Nucleus accumbens (tissue), 56 donors: ENCODE measurements at regions not wholly inside any gene's neighbourhood (a gene's known extent, or its start where the extent isn't known, plus 50 kb on each side); places are given as distances from the start of the nearest gene placed in this dataset.

Experiments
- DNase-seq, 56 donors: peaks; one replicate each; lab custom pipeline; 2025; lab: John Stamatoyannopoulos, UW

GRCh38 chr2:145341536-145341935 is 821.6 kb upstream of the ZEB2 start:
- no peak for DNase-seq

- no peak for DNase-seq
Observed at GRCh38 chr2:145339646-145340045, 819.7 kb upstream of the ZEB2 start.

DNA sequence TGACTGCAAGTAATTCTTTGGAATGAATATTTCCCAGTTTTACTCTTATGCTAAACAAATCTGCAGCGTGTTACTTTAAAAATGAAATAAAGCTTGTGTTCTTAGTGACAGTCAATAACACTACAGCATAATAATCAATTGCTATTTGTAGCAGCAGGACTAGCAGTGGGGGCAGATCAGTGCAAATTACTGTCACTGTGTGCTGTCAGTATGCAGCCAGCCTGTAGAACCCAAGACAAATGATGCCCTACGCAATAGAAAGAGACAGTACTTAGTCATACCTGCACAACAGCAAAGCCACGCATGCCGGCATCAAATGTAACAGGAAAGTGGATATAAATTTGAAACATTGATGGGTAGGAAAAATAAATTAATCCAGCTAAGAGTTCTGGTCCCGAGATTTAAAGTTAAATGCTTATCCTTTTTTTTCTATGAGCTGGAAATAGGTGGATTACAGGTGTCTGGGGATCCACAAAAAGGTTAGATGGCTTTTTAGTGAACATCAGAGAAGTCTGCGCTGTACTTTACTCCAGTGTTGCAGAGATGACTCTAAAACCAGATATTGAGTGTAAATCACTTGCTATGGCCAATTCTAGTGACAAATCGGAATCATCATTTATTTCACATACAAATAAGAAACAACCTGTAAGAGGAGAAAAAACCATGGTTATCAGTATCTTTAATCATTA is 812.4 kb upstream of the ZEB2 start:
- DNase-seq: no peak

DNA sequence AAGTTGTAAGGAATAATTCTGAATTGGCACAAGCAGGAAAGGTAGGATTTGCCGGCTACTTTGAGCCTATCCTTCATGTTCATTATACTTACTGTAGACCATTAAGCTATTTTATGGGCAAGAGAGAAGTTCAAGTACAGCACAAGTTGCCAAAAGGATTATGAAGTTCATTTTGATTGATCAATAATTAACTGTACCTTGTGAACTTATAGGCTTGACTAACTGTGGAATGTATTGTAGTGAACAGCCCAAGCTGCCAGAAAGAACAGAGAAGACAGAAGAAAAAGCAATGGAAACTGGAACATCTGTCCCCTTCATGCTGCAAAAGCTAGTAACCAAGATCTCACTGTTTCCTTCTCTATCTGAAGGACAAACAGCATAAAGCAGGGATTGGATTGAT is 810.1 kb upstream of the ZEB2 start:
- DNase-seq: no peak

DNA sequence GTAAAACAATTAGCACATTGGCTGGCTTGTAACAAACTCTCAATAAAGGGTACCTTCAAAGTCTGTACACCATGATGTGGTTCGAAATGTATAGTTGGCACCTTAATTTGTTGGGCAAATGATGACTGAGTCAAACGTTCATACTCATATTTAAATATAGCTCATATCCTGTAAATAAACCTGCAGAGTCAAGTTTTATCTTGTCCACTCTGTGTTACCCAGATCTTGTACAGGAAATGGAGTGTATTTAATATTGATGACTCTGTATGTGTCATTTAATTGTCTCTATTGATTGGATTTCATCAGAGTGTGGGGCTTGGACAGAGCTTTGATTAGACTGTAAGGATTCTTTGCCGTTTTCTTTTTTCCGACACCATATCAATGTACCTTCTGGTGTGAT is 805.6 kb upstream of the ZEB2 start:
- DNase-seq: no peak

- DNase-seq: no peak
Observed at GRCh38 chr2:145324748-145325147, 804.8 kb upstream of the ZEB2 start.

GRCh38 chr2:145323512-145323911 is 803.6 kb upstream of the ZEB2 start:
- DNase-seq: no peak

DNA sequence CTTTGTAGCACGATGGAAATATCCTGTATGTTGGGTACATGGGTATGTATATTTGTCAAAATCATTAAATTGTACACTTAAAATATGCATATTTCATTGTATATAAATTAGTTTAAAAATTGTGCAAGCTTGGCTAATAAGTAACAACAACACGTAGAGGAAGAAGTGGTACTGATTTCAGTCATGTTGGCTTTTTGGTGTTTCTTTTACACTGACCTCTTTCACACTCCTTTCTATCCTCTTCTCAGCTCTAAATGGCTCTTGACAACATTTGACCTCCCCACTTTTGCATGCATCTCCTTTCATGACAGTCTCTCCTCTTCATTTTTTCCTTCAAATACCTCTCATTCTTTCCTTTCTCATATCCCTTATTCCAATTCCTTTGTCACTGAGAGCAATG is 801.4 kb upstream of the ZEB2 start:
- no peak for DNase-seq

DNA sequence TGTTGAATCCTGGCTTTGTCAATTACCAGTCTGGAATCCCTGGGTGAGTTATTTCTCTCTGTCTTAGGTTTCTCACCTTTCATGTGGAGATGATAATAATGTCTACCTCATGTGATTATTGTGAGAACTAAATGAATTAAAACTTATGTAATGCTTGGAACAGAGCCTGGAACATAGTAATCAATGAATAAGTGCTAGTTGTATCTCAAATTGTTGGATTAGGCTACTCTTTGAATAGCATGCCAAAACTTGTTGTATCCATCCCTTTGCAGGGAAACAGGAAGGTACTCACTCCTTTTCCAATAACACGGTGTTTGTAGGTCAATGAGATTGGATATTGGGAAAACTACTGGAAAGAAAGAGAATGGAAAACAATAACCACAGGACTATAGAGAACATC is 796.6 kb upstream of the ZEB2 start:
- no peak for DNase-seq

GRCh38 chr2:145315053-145315452 is 795.1 kb upstream of the ZEB2 start:
- no peak for DNase-seq

- DNase-seq: no peak
Observed at GRCh38 chr2:145314119-145314633, 794.3 kb upstream of the ZEB2 start.

DNA sequence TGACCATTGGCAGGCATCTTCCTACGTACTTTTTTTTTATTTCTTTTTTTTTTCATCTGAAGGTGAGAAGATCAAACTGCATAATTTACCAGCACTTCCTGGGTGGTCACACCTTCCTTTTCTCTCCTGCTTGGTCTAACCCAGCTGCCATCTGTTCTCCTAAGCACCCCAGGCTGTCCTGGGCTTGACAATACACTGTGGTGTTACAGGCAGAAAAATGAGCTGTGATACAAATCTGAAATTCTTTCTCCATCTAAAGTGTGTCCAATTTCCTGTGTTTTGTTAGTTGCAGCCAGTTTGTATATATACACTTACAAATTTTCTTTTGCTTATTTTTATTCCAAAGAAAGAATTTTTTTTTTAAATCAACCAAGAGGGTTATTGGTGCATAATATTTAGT is 786.0 kb upstream of the ZEB2 start:
- DNase-seq: no peak

DNA sequence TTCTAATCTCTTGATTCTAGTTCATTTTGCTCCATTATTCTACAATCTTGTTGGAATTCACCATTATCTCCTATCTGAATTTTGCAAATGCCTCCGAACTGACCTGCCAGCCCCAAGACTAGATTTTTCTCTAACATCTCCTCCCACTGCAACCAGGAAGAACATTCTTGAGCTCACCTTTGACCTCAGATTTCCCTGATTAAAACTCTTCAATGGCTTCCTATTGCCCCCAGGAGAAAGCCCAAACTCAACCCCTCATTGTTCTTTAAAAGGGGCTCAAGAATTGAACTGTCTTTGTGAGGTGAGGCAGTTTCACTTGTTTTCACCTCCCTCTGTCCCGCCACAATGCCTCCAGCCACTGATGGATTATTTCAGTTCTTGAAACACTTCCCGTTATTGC is 784.6 kb upstream of the ZEB2 start:
- no peak for DNase-seq

- no peak for DNase-seq
Observed at GRCh38 chr2:145303536-145303935, 783.6 kb upstream of the ZEB2 start.

- DNase-seq: no peak
Observed at GRCh38 chr2:145302886-145303285, 783.0 kb upstream of the ZEB2 start.

GRCh38 chr2:145302451-145302850 is 782.5 kb upstream of the ZEB2 start:
- no peak for DNase-seq

- no peak for DNase-seq
Observed at GRCh38 chr2:145299368-145299767, 779.4 kb upstream of the ZEB2 start.

DNA sequence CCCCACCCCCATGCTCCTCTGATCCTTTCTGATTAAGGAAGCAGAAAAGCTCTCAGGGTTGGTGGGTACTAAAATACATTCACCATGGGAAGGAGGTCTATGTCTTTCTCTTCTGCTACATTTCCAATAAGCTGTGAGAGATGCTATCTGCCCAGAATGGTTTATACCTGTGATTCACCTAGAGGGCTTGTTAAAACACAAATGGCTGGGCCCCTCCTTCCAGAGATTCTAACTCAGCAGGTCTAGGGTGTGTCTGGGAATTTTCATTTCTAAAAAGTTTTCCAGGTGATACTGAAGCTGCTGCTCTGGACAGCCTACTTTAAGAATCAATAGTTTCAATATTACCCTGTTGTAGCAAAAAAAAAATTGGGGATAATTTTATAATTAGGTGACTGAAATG is 772.2 kb upstream of the ZEB2 start:
- no peak for DNase-seq

DNA sequence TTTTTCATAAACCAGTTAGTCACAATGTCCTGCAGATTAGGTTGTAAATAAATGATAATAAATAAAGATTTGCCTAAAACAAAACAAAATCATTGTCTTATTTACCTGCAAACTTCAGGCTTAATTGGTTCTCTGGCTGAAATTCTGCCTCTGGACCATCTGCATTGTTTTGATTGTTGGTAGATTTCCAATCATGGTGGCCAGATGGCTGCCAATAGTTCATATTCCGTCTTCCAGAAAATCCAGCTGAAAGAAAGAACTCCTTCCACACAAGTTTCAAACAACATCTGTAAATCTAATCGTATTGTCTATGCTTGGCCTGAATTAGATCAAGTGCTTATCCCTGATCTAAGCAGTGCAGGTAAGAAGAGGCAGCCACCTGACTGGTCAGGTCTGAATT is 771.1 kb upstream of the ZEB2 start:
- DNase-seq: no peak

GRCh38 chr2:145289946-145290345 is 770.0 kb upstream of the ZEB2 start:
- DNase-seq: no peak

- no peak for DNase-seq
Observed at GRCh38 chr2:145288650-145289496, 769.0 kb upstream of the ZEB2 start.

DNA sequence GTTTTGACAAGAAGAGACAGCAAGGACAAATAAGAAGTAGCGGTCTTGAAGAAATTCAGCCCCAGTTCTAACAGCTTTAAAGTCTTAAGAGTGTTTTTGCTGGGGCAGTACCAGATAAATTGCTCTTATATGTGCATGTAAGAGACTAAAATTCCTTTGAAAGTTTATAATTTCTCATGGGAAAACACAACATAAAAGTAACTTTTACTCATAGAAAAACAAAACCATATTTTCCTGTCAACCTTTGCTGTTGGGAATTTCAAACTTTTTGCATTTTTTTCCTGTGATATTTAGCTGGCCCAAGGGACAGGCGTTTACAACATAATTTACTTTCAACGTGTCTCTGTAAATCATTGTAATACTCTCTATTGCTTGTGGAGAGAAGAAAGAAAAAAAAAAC is 767.8 kb upstream of the ZEB2 start:
- no peak for DNase-seq
